HCT116 (cell line): ENCODE measurements at regions not wholly inside any gene's neighbourhood (a gene's known extent, or its start where the extent isn't known, plus 50 kb on each side); places are given as distances from the start of the nearest gene placed in this dataset.

Experiments used
- ATAC-seq: fragments of 200-7000 bp; cut with Tn5 transposase; 2 replicates; pipeline ENCODE4 v1.9.1; 2020; ENCODE audit warnings: mild to moderate bottlenecking, moderate library complexity
- BruUV-seq: library from RNA; stranded (reverse); fragments of 400-500 nt; replicated peaks from 2 replicates; lab custom pipeline; 2021; lab: Mats Ljungman, UMichigan
- CTCF ChIA-PET: fragments of 300-600 bp; sonication (Branson Sonifier 250); formaldehyde crosslinking; loops from one replicate; lab custom pipeline; 2021; ENCODE audit warnings: antibody characterized with exemption; lab: Charles Lee
- POLR2A ChIA-PET: fragments of 300-600, 350-600 bp; sonication (Branson Sonifier 250); formaldehyde crosslinking; loops from one replicate; lab custom pipeline; 2021; ENCODE audit warnings: antibody characterized with exemption; lab: Charles Lee
- RAD21 ChIA-PET, 2 experiments: fragments of 300-600 bp; sonication (Branson Sonifier 250); formaldehyde crosslinking; loops; one replicate each; lab custom pipeline; 2023; ENCODE audit warnings: low total read pairs in 2 of 2; ENCODE audit not compliant: uncharacterized antibody in 2 of 2, unreplicated experiment in 2 of 2, low non-redundant PET in 1 of 2; lab: Charles Lee
- DNase-seq: peaks from one replicate; pipeline ENCODE4 v3.0.0-alpha.2; 2010; ENCODE audit warnings: low read depth, low spot score
- H2AFZ ChIP-seq: fragments of 200-600 bp; shearing (Covaris generic), sonication (generic); 2 replicates; pipeline ENCODE4 v1.6.1; 2017; ENCODE audit warnings: low read depth, mixed run types, mixed read lengths, antibody characterized with exemption, low read length; ENCODE audit not compliant: poor library complexity, severe bottlenecking
- H3K27ac ChIP-seq: 2 replicates; pipeline ENCODE4 v1.5.1; 2012; ENCODE audit warnings: low read depth, low read length
- H3K27me3 ChIP-seq: fragments of 200-600 bp; sonication (generic); 2 replicates; pipeline ENCODE4 v1.6.1; 2016; ENCODE audit warnings: mixed run types, low read length, mixed read lengths; ENCODE audit not compliant: insufficient read depth
- H3K36me3 ChIP-seq, 2 experiments: fragments of 200-500 bp in 1 of 2; fragments of 200-600 bp in 1 of 2; sonication (Bioruptor generic) in 1 of 2; sonication (generic) in 1 of 2; 2 replicates each; pipeline versions ENCODE4 v1.5.1 to v1.6.1; 2014 to 2016; ENCODE audit warnings: low read length in 2 of 2, inconsistent platforms in 1 of 2, mixed read lengths in 1 of 2, mixed run types in 1 of 2; ENCODE audit not compliant: insufficient read depth in 2 of 2, control insufficient read depth in 1 of 2
- H3K4me1 ChIP-seq, 2 experiments: fragments of 200-600 bp in 1 of 2; sonication (generic) in 1 of 2; 2 replicates each; pipeline versions ENCODE4 v1.5.1 to v1.6.1; 2012 to 2017; ENCODE audit warnings: low read length in 2 of 2, inconsistent platforms in 1 of 2, mild to moderate bottlenecking in 1 of 2, mixed read lengths in 1 of 2, mixed run types in 1 of 2, moderate library complexity in 1 of 2; ENCODE audit not compliant: insufficient read depth in 2 of 2, control insufficient read depth in 1 of 2
- H3K4me2 ChIP-seq: fragments of 200-600 bp; sonication (generic); 2 replicates; pipeline ENCODE4 v1.6.1; 2017; ENCODE audit warnings: mixed run types, low read length, mixed read lengths
- H3K4me3 ChIP-seq, 2 experiments: fragments of 200-600 bp in 1 of 2; sonication (generic) in 1 of 2; replicated peaks in 1 of 2; 2 replicates each; pipeline ENCODE4 v1.5.1; 2011 to 2016; ENCODE audit warnings: low read length in 2 of 2, control low read depth in 1 of 2, low read depth in 1 of 2, mild to moderate bottlenecking in 1 of 2, mixed read lengths in 1 of 2, mixed run types in 1 of 2
- H3K79me2 ChIP-seq: fragments of 200-600 bp; sonication (generic); 2 replicates; pipeline ENCODE4 v1.6.1; 2017; ENCODE audit warnings: mild to moderate bottlenecking, mixed run types, low read length, moderate library complexity, mixed read lengths; ENCODE audit not compliant: insufficient read depth
- H3K9ac ChIP-seq: fragments of 200-600 bp; sonication (generic); 2 replicates; pipeline ENCODE4 v1.6.1; 2016; ENCODE audit warnings: low read length, mixed read lengths
- H3K9me2 ChIP-seq: fragments of 200-600 bp; sonication (generic), shearing (Covaris generic); 2 replicates; pipeline ENCODE4 v1.6.1; 2017; ENCODE audit warnings: mixed run types, mild to moderate bottlenecking, moderate library complexity; ENCODE audit not compliant: insufficient read depth
- H3K9me3 ChIP-seq, 2 experiments: fragments of 200-500 bp in 1 of 2; fragments of 200-600 bp in 1 of 2; sonication (Bioruptor generic) in 1 of 2; sonication (generic) in 1 of 2; 2 replicates each; pipeline ENCODE4 v1.6.1; 2014 to 2017; ENCODE audit warnings: low read length in 2 of 2, mixed read lengths in 2 of 2, inconsistent platforms in 1 of 2, low read depth in 1 of 2, mild to moderate bottlenecking in 1 of 2, mixed run types in 1 of 2, moderate library complexity in 1 of 2; ENCODE audit not compliant: control insufficient read depth in 1 of 2, insufficient read depth in 1 of 2
- H4K20me1 ChIP-seq: fragments of 200-600 bp; sonication (generic), shearing (Covaris generic); 2 replicates; pipeline ENCODE4 v1.6.1; 2017; ENCODE audit warnings: mixed run types, mild to moderate bottlenecking, moderate library complexity; ENCODE audit not compliant: insufficient read depth
- CBX3 ChIP-seq: IDR thresholded peaks from 2 replicates; pipeline ENCODE4 v1.6.1; 2012; ENCODE audit warnings: low read depth
- EZH2 ChIP-seq: fragments of 200-600 bp; sonication (generic); IDR thresholded peaks from 2 replicates; pipeline ENCODE4 v1.6.1; 2017; ENCODE audit warnings: antibody characterized with exemption, mixed run types
- JUND ChIP-seq: IDR thresholded peaks from 2 replicates; pipeline ENCODE4 v1.6.1; 2012
- POLR2A ChIP-seq: IDR thresholded peaks from 2 replicates; pipeline ENCODE4 v1.7.0; 2011; ENCODE audit warnings: borderline replicate concordance; ENCODE audit not compliant: insufficient read depth, insufficient read length; ENCODE audit errors: extremely low read depth
- RAD21 ChIP-seq: IDR thresholded peaks from 2 replicates; pipeline ENCODE4 v1.6.1; 2012; ENCODE audit warnings: low read depth, mild to moderate bottlenecking
- TCF7L2 ChIP-seq: IDR thresholded peaks from 2 replicates; pipeline ENCODE4 v1.7.0; 2011; ENCODE audit warnings: borderline replicate concordance, inconsistent platforms; ENCODE audit not compliant: insufficient read depth, insufficient read length; ENCODE audit errors: extremely low read depth
- ZFX ChIP-seq: fragments of 450-650 bp; IDR thresholded peaks from 2 replicates; pipeline ENCODE4 v1.6.1; 2017
- intact Hi-C: fragments of 100-400 bp; cut with micrococcal nuclease; formaldehyde crosslinking; loops from 2 replicates; pipeline ENCODE4 v1.10.0; 2022

- intact Hi-C loops: no loop called here
- TF ChIP-seq EZH2: no peak
- no peak for TF ChIP-seq RAD21
- no peak for TF ChIP-seq ZFX
- no peak for TF ChIP-seq JUND
- no peak for TF ChIP-seq TCF7L2
- TF ChIP-seq, all 23 proteins: peak for 0
- ChIA-PET POLR2A (no interaction called here), CTCF (no interaction called here), RAD21 (no interaction called here)
- Histone ChIP-seq H3K79me2 (no peaks in the 10 kb centered on the region), H3K9ac (no peak overlapping the region), H3K9me2 (no peaks in the 10 kb centered on the region), H3K4me3 (no peak overlapping the region), H3K4me2 (no peak overlapping the region), H3K27me3 (no peaks in the 10 kb centered on the region), H3K27ac (no peak overlapping the region), H3K36me3 (no peaks in the 10 kb centered on the region), H4K20me1 (no peaks in the 10 kb centered on the region), H2AFZ (no peak overlapping the region), H3K4me1 (no peaks in the 10 kb centered on the region), H3K9me3 (no peaks in the 10 kb centered on the region)
- ATAC-seq (no peak), DNase-seq (no peak)
- no TSS peak for BruUV-seq
Observed at GRCh38 chr2:16394986-16395550, 270.6 kb downstream of the CYRIA start.

- DNase-seq: no peak
- intact Hi-C loops: no loop called here
- no peak for ATAC-seq
Observed at GRCh38 chr2:16394072-16394985, 271.3 kb downstream of the CYRIA start.

More at GRCh38 chr2:16394072-16394985, 271.3 kb downstream of the CYRIA start:
- H3K4me2 ChIP-seq: no peak overlapping the region
- H3K79me2 ChIP-seq: no peaks in the 10 kb centered on the region
- no peak overlapping the region for H3K4me3 ChIP-seq
- ChIA-PET POLR2A (no interaction called here), CTCF (no interaction called here), RAD21 (no interaction called here)
- no peaks in the 10 kb centered on the region for H3K36me3 ChIP-seq
- no peaks in the 10 kb centered on the region for H4K20me1 ChIP-seq
- no peak overlapping the region for H3K9ac ChIP-seq
- no TSS peak for BruUV-seq
- TF ChIP-seq CBX3 (no peak), JUND (no peak), POLR2A (no peak), TCF7L2 (no peak), RAD21 (no peak)
- no peaks in the 10 kb centered on the region for H3K27me3 ChIP-seq
- H3K9me2 ChIP-seq: no peaks in the 10 kb centered on the region
- no peak overlapping the region for H3K27ac ChIP-seq
- H3K4me1 ChIP-seq: no peaks in the 10 kb centered on the region
- H3K9me3 ChIP-seq: no peaks in the 10 kb centered on the region
- H2AFZ ChIP-seq: no peak overlapping the region
